ENCODE measurements at regions not wholly inside any gene's neighbourhood (a gene's known extent, or its start where the extent isn't known, plus 50 kb on each side); places are given as distances from the start of the nearest gene placed in this dataset.

- peaks cover 0 to 2% (median 0%) of the 10 kb centered on the region in 4 donors for H3K9me3 ChIP-seq (ENCODE audit: control insufficient read depth in 4 of 4, insufficient read depth in 3 of 4, low read length in 3 of 4)
- no peaks in the 10 kb centered on the region for H3K4me1 ChIP-seq (ENCODE audit: control insufficient read depth in 5 of 5, insufficient read depth in 5 of 5, low read length in 5 of 5)
- peaks cover 0 to 3% (median 2%) of the 10 kb centered on the region in 3 donors for H3K27me3 ChIP-seq (ENCODE audit: control insufficient read depth in 3 of 3, insufficient read depth in 3 of 3, low read length in 2 of 3)
- 83 to 93% methylated on average over 4 of the region's 4 CpGs for WGBS, 2 donors
- H3K4me3 ChIP-seq = no peak overlapping the region
- no peak for TF ChIP-seq CTCF (IDR thresholded peaks at IDR 0.05; ENCODE audit: control extremely low read depth, extremely low read depth)
- ATAC-seq (ENCODE audit: insufficient read depth, low FRiP score) = no peak
- DNase-seq = no peak
- no peaks in the 10 kb centered on the region for H3K36me3 ChIP-seq (ENCODE audit: control insufficient read depth in 4 of 4, insufficient read depth in 4 of 4, low read length in 4 of 4)
- H3K9ac ChIP-seq (ENCODE audit: insufficient read depth in 1 of 2, low read length in 2 of 2) = no peak overlapping the region
- no peak overlapping the region for H3K27ac ChIP-seq (ENCODE audit: low read depth in 1 of 2, low read length in 1 of 2)
Measured at GRCh38 chr2:60628026-60628425, 74.6 kb upstream of the BCL11A start.

- H3K27me3 ChIP-seq (ENCODE audit: control insufficient read depth in 3 of 3, insufficient read depth in 3 of 3, low read length in 2 of 3) = peaks cover 0 to 3% (median 2%) of the 10 kb centered on the region in 3 donors
- 71 to 79% methylated on average over 4 of the region's 4 CpGs for WGBS, 2 donors
- H3K4me1 ChIP-seq (ENCODE audit: control insufficient read depth in 5 of 5, insufficient read depth in 5 of 5, low read length in 5 of 5) = no peaks in the 10 kb centered on the region
- DNase-seq (no peak), ATAC-seq (ENCODE audit: insufficient read depth, low FRiP score) (no peak)
- no peak for TF ChIP-seq CTCF (IDR thresholded peaks at IDR 0.05; ENCODE audit: control extremely low read depth, extremely low read depth)
- H3K4me3 ChIP-seq = no peak overlapping the region
- H3K9ac ChIP-seq (ENCODE audit: insufficient read depth in 1 of 2, low read length in 2 of 2) = no peak overlapping the region
- no peaks in the 10 kb centered on the region for H3K36me3 ChIP-seq (ENCODE audit: control insufficient read depth in 4 of 4, insufficient read depth in 4 of 4, low read length in 4 of 4)
- H3K27ac ChIP-seq (ENCODE audit: low read depth in 1 of 2, low read length in 1 of 2) = no peak overlapping the region
- H3K9me3 ChIP-seq (ENCODE audit: control insufficient read depth in 4 of 4, insufficient read depth in 3 of 4, low read length in 3 of 4) = peaks cover 0 to 2% (median 0%) of the 10 kb centered on the region in 4 donors
Measured at GRCh38 chr2:60628615-60629304, 75.3 kb upstream of the BCL11A start.

- H3K9ac ChIP-seq (ENCODE audit: insufficient read depth in 1 of 2, low read length in 2 of 2) = no peak overlapping the region
- no peak overlapping the region for H3K27ac ChIP-seq (ENCODE audit: low read depth in 1 of 2, low read length in 1 of 2)
- TF ChIP-seq CTCF (IDR thresholded peaks at IDR 0.05; ENCODE audit: control extremely low read depth, extremely low read depth) = no peak
- H3K4me1 ChIP-seq (ENCODE audit: control insufficient read depth in 5 of 5, insufficient read depth in 5 of 5, low read length in 5 of 5) = no peaks in the 10 kb centered on the region
- ATAC-seq (ENCODE audit: insufficient read depth, low FRiP score) (no peak), DNase-seq (no peak)
- no peaks in the 10 kb centered on the region for H3K36me3 ChIP-seq (ENCODE audit: control insufficient read depth in 4 of 4, insufficient read depth in 4 of 4, low read length in 4 of 4)
- H3K9me3 ChIP-seq (ENCODE audit: control insufficient read depth in 4 of 4, insufficient read depth in 3 of 4, low read length in 3 of 4) = peaks cover 0 to 2% (median 0%) of the 10 kb centered on the region in 4 donors
- WGBS, 2 donors = 49 to 64% methylated on average over 3 of the region's 3 CpGs
- H3K27me3 ChIP-seq (ENCODE audit: control insufficient read depth in 3 of 3, insufficient read depth in 3 of 3, low read length in 2 of 3) = peaks cover 0 to 2% (median 0%) of the 10 kb centered on the region in 3 donors
- H3K4me3 ChIP-seq = no peak overlapping the region
Measured at GRCh38 chr2:60629305-60629662, 75.8 kb upstream of the BCL11A start.
